Vagina (tissue), 2 donors: ENCODE measurements at regions not wholly inside any gene's neighbourhood (a gene's known extent, or its start where the extent isn't known, plus 50 kb on each side); places are given as distances from the start of the nearest gene placed in this dataset.
"Not testable (repeated sequence)": the region's sequence is repeated elsewhere in the genome, so short reads cannot be mapped to it uniquely, and the experiment has no call there.

Experiments used
- DNase-seq, 2 donors: peaks; one replicate each; pipeline ENCODE4 v3.0.0-alpha.2; 2017; ENCODE audit errors: extremely low spot score in 2 of 2
- H3K27ac ChIP-seq: fragments of 200-600 bp; sonication (generic); one replicate; pipeline ENCODE4 v1.5.1; 2019
- H3K27me3 ChIP-seq: fragments of 200-600 bp; sonication (generic); one replicate; pipeline ENCODE4 v1.5.1; 2019
- H3K36me3 ChIP-seq, 2 donors: fragments of 200-600 bp; sonication (generic); one replicate each; pipeline ENCODE4 v1.5.1; 2017 to 2019
- H3K4me1 ChIP-seq: fragments of 200-600 bp; sonication (generic); one replicate; pipeline ENCODE4 v1.5.1; 2019
- H3K4me3 ChIP-seq, 2 donors: fragments of 200-600 bp; sonication (generic); 1 replicate in 1 of 2; 2 replicates in 1 of 2; pipeline ENCODE4 v1.5.1; 2016 to 2019
- H3K9me3 ChIP-seq: fragments of 200-600 bp; sonication (generic); one replicate; pipeline ENCODE4 v1.5.1; 2019
- CTCF ChIP-seq, 3 experiments: fragments of 450-650 bp in 2 of 3; fragments of 200-600 bp in 1 of 3; sonication (generic) in 1 of 3; IDR thresholded peaks; one replicate each; pipeline ENCODE4 v1.5.1; 2017 to 2019; ENCODE audit warnings: antibody characterized with exemption in 3 of 3, mild to moderate bottlenecking in 2 of 3, moderate library complexity in 2 of 3
- POLR2A ChIP-seq, 2 donors: fragments of 450-650 bp; IDR thresholded peaks; one replicate each; pipeline ENCODE4 v1.6.1; 2017; ENCODE audit warnings: antibody characterized with exemption in 2 of 2, mild to moderate bottlenecking in 2 of 2, moderate library complexity in 2 of 2
- POLR2AphosphoS5 ChIP-seq, 2 donors: sonication (generic); formaldehyde crosslinking; IDR thresholded peaks; one replicate each; pipeline ENCODE4 v1.9.0; 2017; ENCODE audit warnings: antibody characterized with exemption in 2 of 2, mild to moderate bottlenecking in 2 of 2, low read depth in 1 of 2; ENCODE audit not compliant: insufficient read depth in 1 of 2
- intact Hi-C: fragments of 100-400 bp; cut with DNase I; formaldehyde crosslinking; loops from one replicate; pipeline ENCODE4 v1.15.1; 2023

DNA sequence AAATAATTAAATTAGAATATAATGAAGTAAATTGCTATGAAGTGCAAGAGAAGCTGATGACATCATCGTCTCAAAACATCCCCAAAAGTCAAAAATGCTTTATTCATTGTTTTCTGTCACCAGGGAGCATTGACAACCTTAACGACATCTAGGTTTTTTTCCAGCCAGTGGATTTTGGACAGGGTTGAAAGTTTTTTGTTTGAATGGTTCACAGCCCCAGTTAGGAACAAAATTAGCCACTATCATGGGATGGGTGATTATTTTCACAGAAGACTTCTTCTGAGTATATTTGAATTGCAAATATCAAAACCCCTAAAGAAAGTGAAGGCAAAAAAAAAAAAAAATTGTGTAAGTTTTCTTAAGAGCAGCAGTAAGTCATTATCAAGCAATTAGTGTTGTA, 826.1 kb downstream of the STPG2 start:
- no peaks in the 10 kb centered on the region for H3K36me3 ChIP-seq
- no peaks in the 10 kb centered on the region for H3K27me3 ChIP-seq
- TF ChIP-seq POLR2A (IDR thresholded peaks at IDR 0.05) (no peak), POLR2AphosphoS5 (IDR thresholded peaks at IDR 0.05; ENCODE audit: insufficient read depth in 1 of 2, low read depth in 1 of 2) (no peak), CTCF (IDR thresholded peaks at IDR 0.05) (no peak)
- no peaks in the 10 kb centered on the region for H3K4me1 ChIP-seq
- no peak overlapping the region for H3K4me3 ChIP-seq
- H3K9me3 ChIP-seq: no peaks in the 10 kb centered on the region
- intact Hi-C loops: no loop called here
- no peak overlapping the region for H3K27ac ChIP-seq
- DNase-seq: no peak

- intact Hi-C loops: no loop called here
- Histone ChIP-seq H3K27me3 (no peaks in the 10 kb centered on the region), H3K36me3 (no peaks in the 10 kb centered on the region), H3K9me3 (no peaks in the 10 kb centered on the region), H3K27ac (no peak overlapping the region), H3K4me1 (no peaks in the 10 kb centered on the region), H3K4me3 (no peak overlapping the region)
- DNase-seq: no peak
- TF ChIP-seq CTCF (IDR thresholded peaks at IDR 0.05): no peak
- no peak for TF ChIP-seq POLR2AphosphoS5 (IDR thresholded peaks at IDR 0.05; ENCODE audit: insufficient read depth in 1 of 2, low read depth in 1 of 2)
- no peak for TF ChIP-seq POLR2A (IDR thresholded peaks at IDR 0.05)
These were observed 825.6 kb downstream of the STPG2 start for GRCh38 chr4:97317671-97318070.

GRCh38 chr4:97325751-97326150, 817.5 kb downstream of the STPG2 start:
- H3K36me3 ChIP-seq, DNase-seq, H3K4me1 ChIP-seq, H3K27ac ChIP-seq, H3K4me3 ChIP-seq, H3K27me3 ChIP-seq, intact Hi-C loops, H3K9me3 ChIP-seq: not testable (repeated sequence)

GRCh38 chr4:97330917-97331316, 812.4 kb downstream of the STPG2 start:
- H3K4me1 ChIP-seq: no peaks in the 10 kb centered on the region
- no peaks in the 10 kb centered on the region for H3K9me3 ChIP-seq
- H3K27ac ChIP-seq: no peak overlapping the region
- H3K36me3 ChIP-seq: no peaks in the 10 kb centered on the region
- intact Hi-C loops: no loop called here
- no peaks in the 10 kb centered on the region for H3K27me3 ChIP-seq
- DNase-seq: no peak
- TF ChIP-seq CTCF (IDR thresholded peaks at IDR 0.05) (no peak), POLR2AphosphoS5 (IDR thresholded peaks at IDR 0.05; ENCODE audit: insufficient read depth in 1 of 2, low read depth in 1 of 2) (no peak), POLR2A (IDR thresholded peaks at IDR 0.05) (no peak)
- no peak overlapping the region for H3K4me3 ChIP-seq

DNA sequence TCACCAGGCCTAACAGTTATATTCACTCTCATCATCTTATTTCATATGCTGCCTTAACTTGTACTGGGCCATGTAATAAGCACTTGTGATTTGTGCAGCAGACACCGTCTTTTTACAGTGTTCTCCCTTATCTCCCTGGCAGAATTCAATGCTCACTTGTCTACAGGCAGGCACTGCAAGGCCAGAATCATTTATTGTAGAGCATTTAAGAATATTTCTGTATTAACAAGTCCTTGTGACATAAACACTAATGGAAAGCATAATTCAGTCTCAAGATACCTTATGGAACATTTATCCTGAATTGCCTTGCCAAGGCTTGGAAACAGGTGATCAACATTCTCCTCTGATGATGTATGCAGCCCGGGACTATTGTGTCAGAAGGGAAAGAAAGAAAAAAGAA, 808.9 kb downstream of the STPG2 start:
- Histone ChIP-seq H3K36me3 (no peaks in the 10 kb centered on the region), H3K4me3 (no peak overlapping the region), H3K4me1 (no peaks in the 10 kb centered on the region), H3K27ac (no peak overlapping the region), H3K27me3 (no peaks in the 10 kb centered on the region), H3K9me3 (no peaks in the 10 kb centered on the region)
- intact Hi-C loops: no loop called here
- TF ChIP-seq POLR2A (IDR thresholded peaks at IDR 0.05) (no peak), CTCF (IDR thresholded peaks at IDR 0.05) (no peak), POLR2AphosphoS5 (IDR thresholded peaks at IDR 0.05; ENCODE audit: insufficient read depth in 1 of 2, low read depth in 1 of 2) (no peak)
- DNase-seq: no peak
